Mesenchymal stem cell (in vitro differentiated cells and primary cell): ENCODE measurements at regions not wholly inside any gene's neighbourhood (a gene's known extent, or its start where the extent isn't known, plus 50 kb on each side); places are given as distances from the start of the nearest gene placed in this dataset.

Experiments used
- DNase-seq: peaks from one replicate; pipeline ENCODE4 v3.0.0-alpha.2; 2013
- H2AFZ ChIP-seq: one replicate; pipeline ENCODE4 v1.6.1; 2013; ENCODE audit warnings: low read depth, mild to moderate bottlenecking, control low read depth, inconsistent platforms, low read length, moderate library complexity
- H2AK5ac ChIP-seq: 2 replicates; pipeline ENCODE4 v1.6.1; 2013; ENCODE audit warnings: low read length, moderate library complexity, mild to moderate bottlenecking, inconsistent platforms; ENCODE audit not compliant: severe bottlenecking
- H2BK120ac ChIP-seq: one replicate; pipeline ENCODE4 v1.6.1; 2013; ENCODE audit warnings: low read depth, mild to moderate bottlenecking, inconsistent platforms, low read length, moderate library complexity
- H2BK12ac ChIP-seq, 2 experiments: one replicate each; pipeline ENCODE4 v1.6.1; 2013; ENCODE audit warnings: inconsistent platforms in 2 of 2, low read length in 2 of 2, mild to moderate bottlenecking in 2 of 2, moderate library complexity in 2 of 2, control low read depth in 1 of 2
- H2BK15ac ChIP-seq: one replicate; pipeline ENCODE4 v1.6.1; 2013; ENCODE audit warnings: mild to moderate bottlenecking, low read depth, inconsistent platforms; ENCODE audit not compliant: poor library complexity, severe bottlenecking
- H2BK5ac ChIP-seq: 2 replicates; pipeline ENCODE4 v1.6.1; 2013; ENCODE audit warnings: low read depth, mild to moderate bottlenecking, low read length, control low read depth, inconsistent platforms; ENCODE audit not compliant: poor library complexity, severe bottlenecking
- H3K14ac ChIP-seq, 2 experiments: one replicate each; pipeline ENCODE4 v1.6.1; 2013; ENCODE audit warnings: inconsistent platforms in 2 of 2, low read length in 2 of 2, control low read depth in 1 of 2, mild to moderate bottlenecking in 1 of 2, moderate library complexity in 1 of 2
- H3K18ac ChIP-seq, 2 experiments: one replicate each; pipeline ENCODE4 v1.6.1; 2013; ENCODE audit warnings: inconsistent platforms in 2 of 2, low read length in 2 of 2, control low read depth in 1 of 2, low read depth in 1 of 2, mild to moderate bottlenecking in 1 of 2
- H3K23ac ChIP-seq, 2 experiments: one replicate each; pipeline ENCODE4 v1.6.1; 2013; ENCODE audit warnings: inconsistent platforms in 2 of 2, low read length in 2 of 2, mild to moderate bottlenecking in 2 of 2, moderate library complexity in 2 of 2, control low read depth in 1 of 2
- H3K27ac ChIP-seq: 2 replicates; pipeline ENCODE4 v1.5.1; 2013; ENCODE audit warnings: mild to moderate bottlenecking, moderate library complexity, low read length, control low read depth, inconsistent platforms; ENCODE audit not compliant: poor library complexity, severe bottlenecking
- H3K27me3 ChIP-seq, 2 experiments: 2 replicates each; pipeline versions ENCODE4 v1.6.1 to v1.7.0; 2013; ENCODE audit warnings: low read length in 2 of 2, mild to moderate bottlenecking in 2 of 2, moderate library complexity in 2 of 2, control low read depth in 1 of 2, inconsistent platforms in 1 of 2; ENCODE audit not compliant: control insufficient read depth in 1 of 2, insufficient read depth in 1 of 2
- H3K36me3 ChIP-seq, 2 experiments: 2 replicates each; pipeline versions ENCODE4 v1.6.1 to v1.7.0; 2013; ENCODE audit warnings: low read length in 2 of 2, control low read depth in 1 of 2, inconsistent platforms in 1 of 2, low read depth in 1 of 2, mild to moderate bottlenecking in 1 of 2; ENCODE audit not compliant: insufficient read depth in 2 of 2, control insufficient read depth in 1 of 2
- H3K4ac ChIP-seq, 2 experiments: one replicate each; pipeline ENCODE4 v1.6.1; 2013; ENCODE audit warnings: inconsistent platforms in 2 of 2, low read length in 2 of 2, mild to moderate bottlenecking in 2 of 2, moderate library complexity in 2 of 2, control low read depth in 1 of 2, low read depth in 1 of 2
- H3K4me1 ChIP-seq: 2 replicates; pipeline ENCODE4 v1.6.1; 2013; ENCODE audit warnings: low read depth, low read length, control low read depth; ENCODE audit not compliant: control insufficient read depth, insufficient read depth
- H3K4me2 ChIP-seq: 2 replicates; pipeline ENCODE4 v1.6.1; 2013; ENCODE audit warnings: low read length, mild to moderate bottlenecking, inconsistent platforms; ENCODE audit not compliant: poor library complexity, severe bottlenecking
- H3K4me3 ChIP-seq, 2 experiments: 2 replicates each; pipeline versions ENCODE4 v1.5.1 to v1.7.0; 2013; ENCODE audit warnings: low read length in 2 of 2, mild to moderate bottlenecking in 2 of 2, control low read depth in 1 of 2, low read depth in 1 of 2; ENCODE audit not compliant: insufficient read depth in 1 of 2
- H3K79me1 ChIP-seq: replicated peaks from 2 replicates; pipeline ENCODE4 v1.6.1; 2013; ENCODE audit warnings: mild to moderate bottlenecking, control low read depth, low read length, inconsistent platforms; ENCODE audit not compliant: poor library complexity, severe bottlenecking
- H3K9ac ChIP-seq: 2 replicates; pipeline ENCODE4 v1.7.0; 2013; ENCODE audit warnings: mild to moderate bottlenecking, low read length, moderate library complexity
- H3K9me3 ChIP-seq: 2 replicates; pipeline ENCODE4 v1.7.0; 2013; ENCODE audit warnings: mild to moderate bottlenecking, low read length; ENCODE audit not compliant: control insufficient read depth
- H4K8ac ChIP-seq: one replicate; pipeline ENCODE4 v1.6.1; 2013; ENCODE audit warnings: inconsistent platforms, mild to moderate bottlenecking, low read length, moderate library complexity
- H4K91ac ChIP-seq: one replicate; pipeline ENCODE4 v1.6.1; 2013; ENCODE audit warnings: mild to moderate bottlenecking, low read length, inconsistent platforms
- WGBS: methylation state at CpG from one replicate; pipeline ENCODE4 v1.1.7; 2013; ENCODE audit warnings: mixed read lengths; 5-methylcytosine and 5-hydroxymethylcytosine counted together

GRCh38 chr2:121993682-121994081 lies 238.2 kb downstream of the TSN start:
- Histone ChIP-seq H3K4me1 (no peaks in the 10 kb centered on the region), H3K4me3 (no peak overlapping the region), H2BK5ac (no peak overlapping the region), H3K23ac (no peak overlapping the region), H3K14ac (no peak overlapping the region), H3K27ac (no peak overlapping the region), H2AK5ac (no peak overlapping the region), H3K4me2 (no peak overlapping the region), H4K8ac (no peak overlapping the region), H3K36me3 (no peaks in the 10 kb centered on the region), H3K79me1 (no peaks in the 10 kb centered on the region), H4K91ac (no peak overlapping the region), H2BK12ac (no peak overlapping the region), H3K9ac (no peak overlapping the region), H3K9me3 (peaks cover 9% of the 10 kb centered on the region), H2AFZ (no peak overlapping the region), H3K4ac (no peak overlapping the region), H3K18ac (no peak overlapping the region), H2BK120ac (no peak overlapping the region), H3K27me3 (peaks cover 0 to 4% of the 10 kb centered on the region in 2 experiments), H2BK15ac (no peak overlapping the region)
- WGBS, result 77% methylated on average over 5 of the region's 5 CpGs
- DNase-seq, result no peak

DNA sequence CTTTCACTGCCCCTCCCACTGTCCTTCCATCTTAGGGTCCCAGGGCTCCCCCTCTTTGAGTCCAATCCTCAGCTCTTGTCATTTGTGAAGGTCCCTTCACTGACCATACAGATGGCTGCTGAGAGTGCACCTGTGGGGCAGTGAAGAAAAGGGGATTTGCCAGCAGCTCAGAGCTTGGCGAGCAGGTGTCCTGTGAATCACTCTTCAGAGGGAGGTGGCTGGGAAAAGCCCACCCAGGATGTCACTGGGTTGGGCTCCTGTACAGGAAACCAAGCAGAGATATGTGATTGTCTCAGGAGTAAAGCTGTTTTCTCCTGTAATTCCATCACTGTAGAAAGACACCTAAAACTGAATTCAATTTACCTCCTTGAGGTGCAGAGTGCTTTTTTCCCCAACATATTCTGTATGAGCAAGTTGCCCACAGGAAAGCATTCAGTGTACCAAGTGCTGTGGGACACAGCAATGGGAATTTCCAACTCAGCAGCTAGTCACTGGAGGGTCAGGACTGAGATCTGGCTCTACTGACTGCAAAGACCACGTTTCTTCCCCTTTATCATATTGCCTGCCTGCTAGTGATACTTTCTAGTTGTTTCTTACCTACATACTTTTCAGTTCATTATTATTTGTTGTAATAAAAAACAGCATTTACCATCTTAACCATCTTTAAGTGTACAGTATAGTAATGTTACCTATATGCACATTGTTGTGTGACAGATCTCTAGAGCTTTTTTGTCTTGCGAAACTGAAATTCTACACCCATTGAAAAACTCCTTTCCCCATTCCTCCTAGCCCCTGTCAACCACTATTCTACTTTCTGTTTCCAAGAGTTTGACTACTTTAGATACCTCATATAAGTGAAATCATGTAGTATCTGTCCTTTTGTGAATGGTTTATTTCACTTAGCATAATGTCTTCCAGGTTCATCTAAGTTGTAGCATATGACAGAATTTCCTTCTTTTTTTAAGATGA lies 239.1 kb downstream of the TSN start:
- DNase-seq, result no peak
- H3K4me1 ChIP-seq, result no peaks in the 10 kb centered on the region

GRCh38 chr2:121998751-121999150 lies 243.3 kb downstream of the TSN start:
- Histone ChIP-seq H2BK12ac (no peak overlapping the region), H3K4ac (no peak overlapping the region), H3K9me3 (no peaks in the 10 kb centered on the region), H4K91ac (no peak overlapping the region), H3K9ac (no peak overlapping the region), H3K4me3 (no peak overlapping the region), H3K36me3 (no peaks in the 10 kb centered on the region), H2BK5ac (no peak overlapping the region), H2BK120ac (no peak overlapping the region), H3K79me1 (no peaks in the 10 kb centered on the region), H3K4me1 (no peaks in the 10 kb centered on the region), H3K14ac (peak overlapping the region in 1 of 2 experiments; percentile 90), H3K4me2 (no peak overlapping the region), H2AFZ (no peak overlapping the region), H3K23ac (no peak overlapping the region), H3K18ac (no peak overlapping the region), H4K8ac (no peak overlapping the region), H2BK15ac (no peak overlapping the region), H2AK5ac (no peak overlapping the region), H3K27me3 (peaks cover 0 to 7% of the 10 kb centered on the region in 2 experiments), H3K27ac (no peak overlapping the region)
- 87% methylated on average over 4 of the region's 4 CpGs for WGBS
- DNase-seq, result no peak

More for the DNA sequence above, 239.1 kb downstream of the TSN start:
- Histone ChIP-seq H3K4me2 (no peak overlapping the region), H2BK15ac (no peak overlapping the region), H2BK12ac (no peak overlapping the region), H3K4ac (no peak overlapping the region), H4K8ac (no peak overlapping the region), H3K27ac (no peak overlapping the region), H3K18ac (no peak overlapping the region), H2AK5ac (no peak overlapping the region), H2AFZ (no peak overlapping the region), H3K27me3 (peaks cover 0 to 4% of the 10 kb centered on the region in 2 experiments), H3K9me3 (peaks cover under 1% of the 10 kb centered on the region), H4K91ac (no peak overlapping the region), H3K79me1 (no peaks in the 10 kb centered on the region), H3K4me3 (no peak overlapping the region), H3K9ac (no peak overlapping the region), H3K23ac (no peak overlapping the region), H2BK5ac (no peak overlapping the region), H3K36me3 (no peaks in the 10 kb centered on the region), H2BK120ac (no peak overlapping the region), H3K14ac (no peak overlapping the region)
- WGBS, result 77% methylated on average over 3 of the region's 3 CpGs

DNA sequence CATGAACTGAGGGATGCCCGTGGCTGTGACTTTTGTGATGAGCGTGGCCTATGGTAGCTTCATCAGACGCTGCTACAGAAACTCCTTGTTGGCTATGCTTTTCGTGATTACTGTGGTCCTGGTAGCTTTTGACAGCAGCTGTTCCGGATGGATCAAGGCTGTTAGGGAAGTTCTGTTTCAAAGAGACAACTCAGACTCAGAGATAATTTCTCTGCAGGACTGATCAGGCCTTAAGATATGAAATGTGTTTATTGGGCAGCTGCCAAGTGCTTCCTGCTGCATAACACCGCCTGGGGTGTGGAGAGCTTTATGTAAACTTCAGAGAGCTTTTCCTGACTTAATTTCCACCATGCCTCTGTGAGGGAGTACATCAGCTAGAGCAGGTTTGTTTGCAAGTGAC lies 243.8 kb downstream of the TSN start:
- H3K14ac ChIP-seq, result no peak overlapping the region
- no peak overlapping the region for H3K9ac ChIP-seq
- no peak overlapping the region for H3K23ac ChIP-seq
- no peak overlapping the region for H3K27ac ChIP-seq
- H2AK5ac ChIP-seq, result no peak overlapping the region
- no peaks in the 10 kb centered on the region for H3K9me3 ChIP-seq
- 37% methylated on average over 6 of the region's 6 CpGs for WGBS
- no peak overlapping the region for H4K91ac ChIP-seq
- H3K36me3 ChIP-seq, result no peaks in the 10 kb centered on the region
- no peak overlapping the region for H2BK120ac ChIP-seq
- H3K4ac ChIP-seq, result no peak overlapping the region
- H3K79me1 ChIP-seq, result no peaks in the 10 kb centered on the region
- H2BK12ac ChIP-seq, result no peak overlapping the region
- no peak overlapping the region for H3K4me3 ChIP-seq
- peak; percentile 15 for DNase-seq
- H3K4me2 ChIP-seq, result no peak overlapping the region
- H2BK5ac ChIP-seq, result no peak overlapping the region
- H2AFZ ChIP-seq, result no peak overlapping the region
- peaks cover 0 to 7% of the 10 kb centered on the region in 2 experiments for H3K27me3 ChIP-seq
- no peaks in the 10 kb centered on the region for H3K4me1 ChIP-seq
- no peak overlapping the region for H3K18ac ChIP-seq
- no peak overlapping the region for H4K8ac ChIP-seq
- H2BK15ac ChIP-seq, result no peak overlapping the region
